NB4 (cell line): ENCODE measurements at regions not wholly inside any gene's neighbourhood (a gene's known extent, or its start where the extent isn't known, plus 50 kb on each side); places are given as distances from the start of the nearest gene placed in this dataset.

ENCODE experiments used
- CTCF ChIP-seq: IDR thresholded peaks from one replicate; pipeline ENCODE4 v1.5.1; 2012; ENCODE audit warnings: low read depth, low read length
- MYC ChIP-seq: IDR thresholded peaks from 2 replicates; pipeline ENCODE4 v1.6.1; 2011; ENCODE audit warnings: low read depth, low read length
- POLR2A ChIP-seq: IDR thresholded peaks from 2 replicates; pipeline ENCODE4 v1.6.1; 2011; ENCODE audit warnings: mild to moderate bottlenecking; ENCODE audit not compliant: insufficient read length; ENCODE audit errors: extremely low read depth

- TF ChIP-seq CTCF (peak; percentile 17), POLR2A (no peak), MYC (no peak)
Observed at GRCh38 chr3:182490596-182491491, 302.5 kb upstream of the ATP11B start.
